HG03103 (cell line): ENCODE measurements at regions not wholly inside any gene's neighbourhood (a gene's known extent, or its start where the extent isn't known, plus 50 kb on each side); places are given as distances from the start of the nearest gene placed in this dataset.

Experiments
- ATAC-seq: cut with Tn5 transposase; IDR thresholded peaks from one replicate; pipeline ENCODE4 v1.9.1; 2021; ENCODE audit warnings: low read depth; ENCODE audit not compliant: unreplicated experiment

DNA sequence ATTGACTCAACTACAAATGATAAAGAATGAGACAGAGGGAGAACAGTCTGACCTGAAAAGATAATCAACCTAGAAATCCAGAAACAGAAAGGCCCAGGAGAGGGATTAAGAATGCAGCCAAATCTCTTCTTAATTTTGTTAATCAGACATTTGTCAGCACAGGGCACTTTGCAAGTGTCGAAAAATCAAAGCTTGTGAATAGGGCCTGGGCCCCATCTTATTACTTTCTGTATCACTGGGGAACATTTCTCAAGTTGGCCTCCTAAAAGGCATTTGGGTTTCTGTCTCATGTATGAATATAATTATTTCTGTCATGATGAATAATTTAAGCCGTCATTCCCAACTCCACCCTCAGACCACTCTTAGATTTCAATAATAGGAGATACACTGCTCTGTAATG is 308.4 kb upstream of the PRKCQ start:
- no peak for ATAC-seq

DNA sequence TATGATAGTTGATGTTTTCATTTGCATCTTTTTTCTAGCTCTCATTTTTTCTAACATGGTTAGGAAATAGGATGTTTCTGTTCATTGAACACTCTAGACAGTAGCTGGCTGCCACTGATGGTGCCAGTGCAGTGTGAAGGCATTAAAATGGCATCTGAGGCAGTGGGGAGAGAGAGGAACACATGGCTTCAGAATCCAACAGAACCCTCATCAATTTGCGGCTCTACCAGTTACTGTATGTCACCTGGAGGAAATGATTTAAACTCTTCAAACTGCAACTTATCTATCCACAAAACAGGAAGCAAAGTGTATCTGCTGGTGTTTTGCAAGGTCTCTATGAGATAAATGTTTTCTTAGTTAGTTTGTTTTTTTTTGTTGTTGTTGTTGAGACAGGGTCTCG is 305.2 kb upstream of the PRKCQ start:
- no peak for ATAC-seq

DNA sequence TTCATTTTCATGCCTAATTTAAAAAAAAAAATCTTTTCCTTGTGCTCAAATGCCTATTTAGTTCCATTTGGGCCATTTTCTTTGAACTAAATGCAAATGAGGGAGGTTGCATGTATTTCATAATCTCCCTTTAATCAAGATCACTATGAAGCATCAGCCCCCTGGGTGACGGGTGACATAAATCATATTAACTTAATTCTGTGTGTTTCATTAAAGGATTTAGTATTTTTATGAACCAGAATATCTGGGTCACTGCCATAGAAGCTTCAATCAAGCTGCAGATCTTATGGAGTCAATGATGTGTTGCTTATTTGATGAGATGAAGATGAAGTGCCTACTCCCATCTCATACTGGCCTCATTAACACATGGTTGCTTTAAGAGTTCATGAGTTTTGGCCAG is 301.9 kb upstream of the PRKCQ start:
- ATAC-seq, result no peak

DNA sequence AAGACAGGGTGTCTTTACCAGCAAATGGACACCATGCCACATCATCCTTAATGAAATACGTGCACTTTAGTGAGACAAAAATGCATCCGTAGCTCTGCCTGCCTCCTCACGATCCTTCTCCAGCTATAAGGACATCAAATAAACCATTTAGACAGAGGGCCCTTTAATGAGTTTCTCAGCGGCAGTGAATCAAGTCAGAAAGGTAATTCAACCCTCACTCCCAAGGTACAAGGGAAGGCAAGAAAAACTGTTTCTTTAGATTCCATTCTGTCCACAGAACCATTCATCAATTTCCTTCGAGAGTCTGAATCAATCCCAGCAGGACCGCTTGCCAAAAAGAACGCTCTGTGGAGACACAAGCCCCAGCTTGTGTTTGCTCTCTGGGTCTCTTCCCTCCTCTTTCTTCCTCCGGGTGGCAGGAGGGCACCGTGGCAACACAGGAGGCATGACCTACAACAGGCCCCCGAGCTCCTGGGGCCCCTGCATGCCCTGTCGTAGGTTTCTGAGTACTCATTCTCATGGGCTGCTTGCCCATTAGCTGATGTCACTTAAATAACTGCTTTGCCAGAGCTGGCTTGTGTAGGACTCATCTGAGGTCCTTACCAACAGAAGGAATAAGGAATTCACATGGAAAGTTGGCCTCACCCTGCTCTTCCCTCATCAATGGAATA is 297.8 kb upstream of the PRKCQ start:
- ATAC-seq, result no peak

DNA sequence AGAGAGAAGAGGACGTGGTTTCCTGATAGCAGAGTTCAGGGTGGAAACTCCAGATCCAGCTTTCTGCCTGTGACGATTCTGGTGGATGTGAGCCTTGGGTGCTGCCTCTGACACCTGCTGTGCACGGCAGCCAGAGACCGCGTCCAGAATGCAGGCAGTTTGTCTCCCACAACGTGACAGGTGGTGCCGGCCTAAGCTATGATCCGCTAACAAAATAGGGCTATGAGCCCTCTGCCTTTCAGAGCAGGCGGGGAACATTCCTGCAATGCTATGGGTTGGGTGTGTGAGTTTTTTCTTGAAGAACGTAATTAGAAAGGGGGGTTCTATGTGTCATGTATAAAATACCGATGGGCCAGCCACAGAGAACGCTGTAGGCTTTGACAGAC is 297.3 kb upstream of the PRKCQ start:
- ATAC-seq, result no peak

DNA sequence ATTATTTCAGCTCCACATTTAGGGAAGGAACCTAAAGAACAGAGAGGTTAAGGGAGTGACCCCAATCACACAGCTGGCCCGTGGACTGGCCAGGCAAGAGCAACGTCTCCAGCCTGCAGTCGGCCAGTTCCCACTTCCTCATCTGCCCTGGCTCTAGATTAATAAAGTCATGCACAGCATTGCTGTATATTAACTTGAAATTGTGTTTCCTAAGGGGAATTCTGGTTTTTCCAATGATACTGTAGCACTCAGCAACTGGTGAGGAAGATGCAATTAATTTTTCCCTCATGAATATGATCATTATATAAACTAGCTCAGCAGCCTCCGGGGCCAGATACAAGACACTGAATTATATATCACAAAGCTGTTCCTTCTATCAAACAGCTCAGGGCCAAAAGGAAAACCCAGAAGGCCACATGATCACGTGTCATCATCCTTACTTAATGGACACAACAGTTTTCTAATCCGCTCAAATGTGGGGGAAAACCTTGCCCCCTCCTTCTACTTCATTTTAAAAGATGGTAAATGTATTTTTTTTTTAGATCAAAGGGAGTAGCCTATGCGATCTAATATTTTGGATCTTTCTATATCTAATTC is 295.3 kb upstream of the PRKCQ start:
- ATAC-seq, result no peak

DNA sequence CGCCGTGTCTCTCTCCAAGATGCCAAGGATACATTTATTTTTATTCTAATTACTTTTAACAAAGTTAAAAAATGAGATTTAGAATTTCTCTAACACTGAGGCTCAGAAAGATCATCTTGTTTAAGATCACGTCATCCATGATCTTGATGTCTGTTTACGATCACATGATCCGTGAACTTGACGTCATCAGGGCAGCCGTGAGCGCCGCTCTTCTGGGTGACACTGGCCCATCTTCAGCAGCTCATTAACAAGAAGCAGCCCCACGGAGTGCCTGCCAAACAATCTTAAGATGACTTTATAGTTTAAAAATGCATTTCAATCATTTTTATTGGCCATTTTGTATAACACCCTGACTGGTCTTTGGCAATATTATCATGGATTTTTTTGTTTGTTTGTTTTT is 291.1 kb upstream of the PRKCQ start:
- ATAC-seq, result no peak

DNA sequence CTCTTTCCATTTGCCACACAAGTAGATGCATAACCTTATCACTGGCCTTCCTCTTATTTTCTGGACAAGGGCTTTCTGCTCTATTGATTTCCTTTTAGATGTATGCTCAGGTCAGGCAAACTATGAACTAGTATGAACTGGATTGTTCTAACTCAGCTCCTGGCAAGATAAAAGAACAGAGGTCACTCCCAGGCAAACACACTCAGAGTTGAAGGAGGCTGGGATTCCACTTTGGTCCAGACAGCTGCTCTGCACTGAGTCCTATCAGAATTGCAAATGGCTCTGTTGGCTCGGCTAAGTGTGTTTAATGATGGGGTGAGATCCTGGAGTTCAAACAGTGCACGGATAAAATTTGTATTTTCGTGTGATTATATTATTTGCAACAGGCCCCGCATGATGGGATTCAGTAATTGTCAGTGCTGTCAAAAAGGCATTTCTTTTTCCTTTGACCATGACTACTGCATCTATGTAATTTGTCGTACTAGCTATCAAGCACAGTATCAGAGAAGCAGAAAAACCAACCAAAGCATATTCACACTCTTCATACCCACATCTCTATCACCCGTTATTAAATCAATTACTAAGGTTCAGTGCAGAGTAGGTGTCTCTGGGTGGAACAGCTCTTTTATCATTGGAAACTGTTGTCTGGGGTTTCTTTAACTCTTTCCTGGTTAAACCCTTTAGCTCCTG is 288.1 kb upstream of the PRKCQ start:
- no peak for ATAC-seq

DNA sequence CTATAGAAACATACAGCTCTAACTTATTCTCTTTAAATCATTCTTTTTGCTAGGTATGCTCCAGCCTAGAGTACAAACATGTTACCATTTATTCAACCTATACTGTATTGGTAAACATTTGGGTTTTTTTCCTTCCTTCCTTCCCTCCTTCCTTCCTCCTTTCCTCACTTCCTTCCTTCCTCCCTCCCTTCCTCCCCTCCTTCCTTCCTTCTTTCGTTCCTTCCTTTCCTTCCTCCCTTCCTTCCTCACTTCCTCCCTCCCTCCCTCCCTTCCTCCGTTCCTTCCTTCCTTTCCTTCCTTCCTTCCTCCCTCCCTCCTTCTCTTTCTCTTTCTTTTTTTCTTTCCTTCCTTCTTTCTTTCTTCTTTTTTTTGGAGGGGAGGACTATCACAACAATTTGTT is 286.7 kb upstream of the PRKCQ start:
- ATAC-seq, result no peak

DNA sequence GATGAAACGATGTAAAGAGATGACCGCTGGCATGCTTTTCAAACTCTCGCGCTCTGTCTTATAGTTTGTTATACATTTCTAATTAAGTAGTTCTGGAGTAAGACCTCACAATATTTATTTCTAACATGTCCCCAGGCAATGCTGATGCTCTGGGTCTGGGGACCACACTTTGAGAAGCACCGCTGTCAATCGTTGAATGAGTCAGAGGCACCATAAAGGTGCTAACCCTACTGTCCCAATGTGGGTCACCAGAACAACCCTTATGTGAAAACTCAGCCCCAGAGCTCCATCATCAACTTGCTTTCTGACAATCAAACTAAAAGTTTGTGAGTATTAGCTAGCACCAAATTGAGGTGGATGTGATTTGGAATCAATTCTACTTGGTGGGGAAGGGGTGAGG is 284.1 kb upstream of the PRKCQ start:
- ATAC-seq, result no peak

DNA sequence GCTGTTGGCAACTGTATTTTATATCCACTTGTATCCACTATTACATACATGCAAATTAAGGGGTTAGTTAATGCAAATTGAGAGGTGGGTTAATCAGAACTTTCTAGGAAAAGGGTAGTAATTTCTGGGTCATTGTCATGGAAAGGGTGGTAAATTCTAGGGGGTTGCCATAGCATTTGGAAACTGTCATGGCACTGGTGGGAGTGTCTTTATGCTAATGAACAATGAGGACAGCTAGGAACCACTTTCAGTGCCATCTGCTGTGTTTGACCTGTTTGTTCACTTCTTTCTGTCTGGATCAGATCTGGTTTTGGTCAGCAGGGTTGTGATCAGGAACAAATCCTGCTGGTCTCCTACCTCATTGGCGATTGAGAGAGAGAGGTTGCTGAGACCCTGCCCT is 283.3 kb upstream of the PRKCQ start:
- ATAC-seq, result no peak

DNA sequence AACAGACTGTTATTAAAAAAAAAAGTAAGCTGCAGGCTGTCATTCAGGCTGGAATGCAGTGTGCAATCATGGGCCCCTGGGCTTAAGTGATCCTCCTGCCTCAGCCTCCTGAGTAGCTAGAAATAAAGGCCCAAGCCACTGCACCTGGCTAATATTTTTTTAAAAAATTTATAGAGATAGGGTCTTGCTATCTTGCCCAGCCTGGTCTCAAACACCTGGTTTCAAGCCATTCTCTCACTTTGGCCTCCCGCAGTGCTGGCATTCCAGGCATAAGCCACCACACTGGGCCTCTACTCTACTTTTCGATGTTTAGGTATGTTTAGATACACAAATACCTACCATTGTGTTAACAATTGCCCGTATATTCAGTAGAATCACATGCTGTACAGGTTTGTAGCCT is 270.4 kb upstream of the PRKCQ start:
- ATAC-seq, result no peak

DNA sequence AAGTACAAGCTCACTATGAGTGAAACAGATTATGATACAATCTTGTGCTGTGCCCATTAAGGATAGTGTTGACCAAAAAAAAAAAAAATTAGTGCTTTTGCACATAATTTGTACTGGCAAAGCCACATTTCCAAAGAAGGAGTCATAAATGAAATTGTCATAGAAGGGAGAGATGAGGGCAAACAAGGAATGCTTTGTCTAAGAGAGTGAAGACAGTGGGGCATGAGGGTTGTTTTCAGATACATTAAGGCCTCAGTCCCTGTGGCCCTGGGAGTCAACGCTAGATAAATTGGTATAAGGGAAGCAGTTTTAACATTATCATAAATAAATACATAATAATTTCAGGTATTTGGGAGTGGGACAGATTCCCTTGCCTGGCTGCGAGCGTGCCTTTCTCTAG is 267.5 kb upstream of the PRKCQ start:
- no peak for ATAC-seq

DNA sequence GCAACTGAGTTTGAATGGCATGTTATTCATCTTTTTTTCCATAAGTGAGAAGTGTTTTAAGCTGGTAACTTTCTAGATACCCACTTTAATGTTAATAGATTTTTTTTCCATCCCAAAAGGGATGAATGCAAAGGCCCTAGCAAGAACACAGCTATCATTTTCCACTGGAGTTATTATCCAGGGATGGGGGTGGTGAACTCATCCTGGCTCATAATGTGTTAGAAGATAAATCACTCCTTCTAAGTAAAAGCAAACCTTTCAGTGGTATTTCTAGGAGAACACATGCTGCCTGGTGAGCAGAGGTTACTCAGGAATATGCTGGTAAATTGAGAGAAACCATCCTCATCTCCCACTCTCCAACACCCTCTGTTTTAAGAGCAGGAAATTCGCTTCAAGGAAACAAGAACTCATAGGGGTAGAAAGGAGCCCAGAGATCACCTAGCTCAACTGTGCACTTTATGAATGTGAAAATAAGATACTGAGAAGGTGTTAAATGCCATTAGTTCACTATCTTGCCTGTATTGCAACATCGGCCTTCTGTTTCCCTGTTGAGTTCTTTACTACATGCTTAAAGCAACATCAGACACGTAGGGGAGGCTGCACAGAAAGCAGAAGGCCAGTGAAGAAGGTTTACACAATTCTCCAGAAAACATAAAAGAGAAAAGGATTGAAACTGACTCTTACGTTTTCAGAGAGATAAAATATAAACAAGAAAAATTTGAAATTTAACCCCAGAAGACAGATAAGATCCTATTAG is 264.0 kb upstream of the PRKCQ start:
- no peak for ATAC-seq

DNA sequence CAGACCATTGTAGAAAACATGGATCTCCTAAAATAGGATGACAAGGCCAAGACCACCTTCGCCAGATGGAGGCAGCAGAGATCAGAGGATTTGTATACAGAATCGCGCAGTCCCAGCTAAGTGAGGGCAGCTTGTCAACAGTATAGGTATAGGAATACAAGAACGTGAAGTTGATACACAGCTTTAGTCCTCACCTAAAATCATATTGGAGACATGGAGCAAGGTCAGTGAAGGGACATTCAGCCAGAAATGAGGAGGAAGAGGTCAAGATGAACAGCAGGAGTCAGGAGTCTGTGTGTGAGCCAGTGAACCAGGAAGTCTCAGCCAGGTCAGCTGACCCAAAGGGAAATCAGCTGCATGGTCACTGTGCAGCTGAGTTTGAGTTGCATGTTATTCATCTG is 263.4 kb upstream of the PRKCQ start:
- ATAC-seq, result no peak

DNA sequence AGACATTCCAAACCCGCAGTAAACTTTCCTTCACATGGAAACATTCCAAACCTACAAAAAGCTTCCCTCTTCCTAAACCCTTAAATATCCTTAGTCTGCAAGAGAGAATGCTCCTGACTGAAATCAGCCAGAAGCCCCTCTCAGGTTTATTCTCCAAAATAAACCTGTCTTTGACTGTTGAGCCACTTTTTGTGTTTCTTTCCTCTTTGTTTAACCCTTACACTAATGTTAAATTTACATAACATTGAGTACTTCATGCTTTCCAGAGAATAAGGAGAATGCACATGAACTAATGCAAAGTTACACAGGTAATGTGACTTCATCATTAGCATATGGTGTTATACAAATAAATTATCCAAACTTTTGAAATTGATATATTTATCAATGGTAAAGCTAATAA is 262.6 kb upstream of the PRKCQ start:
- no peak for ATAC-seq

DNA sequence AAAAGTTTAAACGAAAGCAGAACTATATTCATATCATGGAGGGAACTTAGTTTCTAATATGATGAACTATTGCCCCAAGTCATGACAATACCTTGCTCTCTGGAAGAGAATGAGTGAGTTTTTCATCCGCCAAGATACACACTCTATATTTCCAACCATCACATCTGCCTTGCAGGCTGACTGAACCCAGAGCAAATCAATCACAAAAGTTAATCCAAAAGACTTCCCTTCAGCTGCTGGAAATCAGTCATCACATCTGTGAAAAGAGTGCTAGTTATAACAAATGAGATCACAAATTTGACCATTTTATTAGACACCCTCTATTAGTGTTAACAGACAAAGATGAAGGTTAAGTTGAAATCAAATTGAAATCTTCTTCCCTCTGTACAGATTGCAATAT is 261.7 kb upstream of the PRKCQ start:
- ATAC-seq, result no peak

DNA sequence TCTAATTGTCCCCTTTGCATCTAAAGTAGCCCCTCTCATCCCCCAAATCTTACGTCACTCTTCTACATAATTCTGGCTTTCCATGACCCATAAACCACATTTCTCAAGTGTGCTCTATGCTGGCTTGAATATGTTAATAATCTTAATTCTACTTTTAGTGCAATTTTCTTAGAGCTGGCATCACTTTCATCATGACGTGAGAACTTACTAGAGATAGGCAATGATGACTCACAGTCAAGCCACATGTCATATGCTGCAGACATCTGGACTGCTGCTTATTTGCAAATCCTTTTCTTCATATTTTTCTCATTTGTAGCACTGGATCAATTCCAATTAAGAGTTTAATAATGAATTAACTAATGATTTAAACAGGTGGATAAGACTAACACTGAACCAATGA is 260.7 kb upstream of the PRKCQ start:
- no peak for ATAC-seq

DNA sequence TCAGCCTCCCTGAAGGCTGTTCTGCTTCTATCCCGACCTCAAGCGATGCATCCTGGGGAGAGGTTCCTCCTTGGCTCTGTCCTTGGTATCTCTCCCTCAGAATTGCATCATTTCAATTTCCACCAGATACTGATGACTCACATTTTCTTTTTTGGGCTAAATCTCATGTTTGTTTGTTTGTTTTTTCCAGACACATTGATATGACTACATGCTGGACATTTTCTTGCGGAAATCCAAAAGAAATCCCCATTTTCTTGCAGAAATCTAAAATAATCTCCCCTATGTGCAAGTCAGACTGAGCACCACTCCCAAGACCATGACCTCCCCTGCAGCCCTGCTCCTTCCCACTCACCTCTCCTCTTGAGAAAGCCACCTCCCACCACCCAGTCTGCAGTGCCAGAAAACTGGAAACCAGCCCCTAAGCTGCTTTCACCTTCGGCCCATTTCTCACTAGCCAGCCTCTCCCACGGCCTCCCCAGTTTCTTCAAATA is 260.2 kb upstream of the PRKCQ start:
- ATAC-seq, result no peak

DNA sequence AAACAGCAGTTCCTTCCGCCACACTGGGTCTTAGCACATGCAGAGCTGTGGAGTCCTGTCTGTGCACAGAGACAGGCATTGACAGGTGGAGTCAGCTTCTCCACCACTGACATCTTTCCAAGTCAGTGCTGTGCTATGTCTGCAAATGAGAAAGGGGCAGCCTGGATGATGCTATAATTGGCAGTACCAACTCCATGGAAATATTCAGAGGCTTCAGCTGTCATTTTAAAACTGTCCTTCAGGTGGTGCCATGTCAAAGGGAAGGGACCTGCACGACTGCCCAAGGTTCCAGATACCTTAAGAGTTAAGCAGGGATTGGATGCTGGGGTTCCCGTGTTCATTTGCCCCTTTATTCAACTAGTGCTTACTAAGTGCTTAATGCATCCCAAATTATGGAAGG is 258.0 kb upstream of the PRKCQ start:
- no peak for ATAC-seq

DNA sequence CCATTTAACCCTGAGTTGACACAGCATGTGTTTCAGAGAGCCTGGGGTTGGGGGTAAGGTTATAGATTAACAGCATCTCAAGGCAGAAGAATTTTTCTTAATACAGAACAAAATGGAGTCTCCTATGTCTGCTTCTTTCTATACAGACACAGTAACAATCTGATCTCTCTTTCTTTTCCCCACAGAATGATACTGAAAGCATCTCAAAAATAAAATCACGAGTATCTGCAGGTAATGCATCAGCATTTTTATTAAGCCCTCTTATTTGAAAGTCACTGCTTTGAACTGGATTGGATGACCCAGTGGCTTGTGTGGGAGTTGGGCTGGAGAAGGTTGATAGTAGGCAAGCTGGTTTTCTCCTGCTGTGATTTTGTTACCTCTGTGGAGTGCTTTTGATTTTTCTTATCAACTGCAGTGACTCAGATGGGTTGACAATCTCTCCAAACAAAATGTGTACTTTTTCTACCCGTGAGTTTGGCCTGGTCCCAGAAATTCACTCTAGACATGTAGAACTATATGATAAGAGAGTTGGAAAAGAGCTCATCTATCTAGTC is 253.5 kb upstream of the PRKCQ start:
- no peak for ATAC-seq
